ENCODE measurements at regions not wholly inside any gene's neighbourhood (a gene's known extent, or its start where the extent isn't known, plus 50 kb on each side); places are given as distances from the start of the nearest gene placed in this dataset.

DNA sequence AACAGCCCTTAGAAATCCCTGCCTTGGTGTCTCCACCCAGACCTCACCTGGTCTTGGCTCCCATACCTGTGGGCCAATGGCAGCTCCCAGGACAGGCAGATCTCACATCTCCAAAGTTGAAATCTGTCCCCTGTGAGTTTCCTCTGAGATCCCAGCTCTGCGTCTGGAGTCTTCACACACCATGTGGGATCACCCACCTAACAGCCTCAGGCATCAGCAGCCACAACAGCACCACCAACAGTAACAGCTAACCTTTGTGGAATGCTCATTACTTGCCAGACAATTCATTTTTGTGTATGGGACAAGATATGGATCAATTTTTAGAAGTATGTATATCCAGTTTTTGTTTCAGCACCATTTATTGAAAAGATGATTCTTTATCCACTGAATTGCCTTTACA lies 523.2 kb downstream of the MATN1 start:
- no peaks in the 10 kb centered on the region for H3K9me3 ChIP-seq (ENCODE audit: control insufficient read depth in 4 of 4, low read length in 3 of 4)
- no peak for TF ChIP-seq RAD21 (IDR thresholded peaks at IDR 0.05)
- no peak for TF ChIP-seq HNF4G (IDR thresholded peaks at IDR 0.05)
- TF ChIP-seq CTCF (IDR thresholded peaks at IDR 0.05; ENCODE audit: low read depth, low read length, missing input control), result no peak
- TF ChIP-seq JUND (IDR thresholded peaks at IDR 0.05), result no peak
- no peak for TF ChIP-seq YY1 (IDR thresholded peaks at IDR 0.05)
- TF ChIP-seq RXRA (IDR thresholded peaks at IDR 0.05), result no peak
- no peak for TF ChIP-seq SP1 (IDR thresholded peaks at IDR 0.05)
- no peak for TF ChIP-seq ATF3 (IDR thresholded peaks at IDR 0.05)
- no peak for TF ChIP-seq GABPA (IDR thresholded peaks at IDR 0.05 in 1 of 2, conservative IDR thresholded peaks at IDR 0.05 in 1 of 2)
- no peak for TF ChIP-seq FOXA1 (IDR thresholded peaks at IDR 0.05)
- TF ChIP-seq REST (IDR thresholded peaks at IDR 0.05), result no peak
- TF ChIP-seq, protein P1, sequence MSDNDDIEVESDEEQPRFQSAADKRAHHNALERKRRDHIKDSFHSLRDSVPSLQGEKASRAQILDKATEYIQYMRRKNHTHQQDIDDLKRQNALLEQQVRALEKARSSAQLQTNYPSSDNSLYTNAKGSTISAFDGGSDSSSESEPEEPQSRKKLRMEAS (IDR thresholded peaks at IDR 0.05), result no peak
- no peak for TF ChIP-seq TAF1 (conservative IDR thresholded peaks at IDR 0.05)
- TF ChIP-seq, protein P2, sequence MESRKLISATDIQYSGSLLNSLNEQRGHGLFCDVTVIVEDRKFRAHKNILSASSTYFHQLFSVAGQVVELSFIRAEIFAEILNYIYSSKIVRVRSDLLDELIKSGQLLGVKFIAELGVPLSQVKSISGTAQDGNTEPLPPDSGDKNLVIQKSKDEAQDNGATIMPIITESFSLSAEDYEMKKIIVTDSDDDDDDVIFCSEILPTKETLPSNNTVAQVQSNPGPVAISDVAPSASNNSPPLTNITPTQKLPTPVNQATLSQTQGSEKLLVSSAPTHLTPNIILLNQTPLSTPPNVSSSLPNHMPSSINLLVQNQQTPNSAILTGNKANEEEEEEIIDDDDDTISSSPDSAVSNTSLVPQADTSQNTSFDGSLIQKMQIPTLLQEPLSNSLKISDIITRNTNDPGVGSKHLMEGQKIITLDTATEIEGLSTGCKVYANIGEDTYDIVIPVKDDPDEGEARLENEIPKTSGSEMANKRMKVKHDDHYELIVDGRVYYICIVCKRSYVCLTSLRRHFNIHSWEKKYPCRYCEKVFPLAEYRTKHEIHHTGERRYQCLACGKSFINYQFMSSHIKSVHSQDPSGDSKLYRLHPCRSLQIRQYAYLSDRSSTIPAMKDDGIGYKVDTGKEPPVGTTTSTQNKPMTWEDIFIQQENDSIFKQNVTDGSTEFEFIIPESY (IDR thresholded peaks at IDR 0.05), result no peak
- no peak for TF ChIP-seq FOXA2 (IDR thresholded peaks at IDR 0.05)
- H3K4me1 ChIP-seq (ENCODE audit: control insufficient read depth in 4 of 4, insufficient read depth in 4 of 4, low read length in 3 of 4), result no peaks in the 10 kb centered on the region
- no peak overlapping the region for H3K9ac ChIP-seq (ENCODE audit: low read depth in 1 of 2, low read length in 2 of 2)
- H3K36me3 ChIP-seq (ENCODE audit: control insufficient read depth in 4 of 4, insufficient read depth in 3 of 4, low read depth in 1 of 4, low read length in 3 of 4), result no peaks in the 10 kb centered on the region
- no peak overlapping the region for H3K4me3 ChIP-seq (ENCODE audit: low read depth in 1 of 3, low read length in 3 of 3)
- no peak for DNase-seq (ENCODE audit: low spot score)
- peaks cover 0 to 3% (median 0%) of the 10 kb centered on the region in 4 donors for H3K27me3 ChIP-seq (ENCODE audit: control insufficient read depth in 4 of 4, insufficient read depth in 4 of 4, low read length in 3 of 4)
- no peak overlapping the region for H3K27ac ChIP-seq (ENCODE audit: low read depth in 1 of 2, low read length in 2 of 2)
- WGBS, result 89% methylated on average over 1 of the region's 1 CpG

GRCh38 chr1:30199563-30199962 lies 523.8 kb downstream of the MATN1 start:
- H3K27me3 ChIP-seq (ENCODE audit: control insufficient read depth in 4 of 4, insufficient read depth in 4 of 4, low read length in 3 of 4), result peaks cover 0 to 3% (median 0%) of the 10 kb centered on the region in 4 donors
- H3K9me3 ChIP-seq (ENCODE audit: control insufficient read depth in 4 of 4, low read length in 3 of 4), result no peaks in the 10 kb centered on the region
- H3K9ac ChIP-seq (ENCODE audit: low read depth in 1 of 2, low read length in 2 of 2), result no peak overlapping the region
- no peak for DNase-seq (ENCODE audit: low spot score)
- 63% methylated on average over 8 of the region's 8 CpGs for WGBS
- H3K36me3 ChIP-seq (ENCODE audit: control insufficient read depth in 4 of 4, insufficient read depth in 3 of 4, low read depth in 1 of 4, low read length in 3 of 4), result no peaks in the 10 kb centered on the region
- no peak overlapping the region for H3K27ac ChIP-seq (ENCODE audit: low read depth in 1 of 2, low read length in 2 of 2)
- H3K4me1 ChIP-seq (ENCODE audit: control insufficient read depth in 4 of 4, insufficient read depth in 4 of 4, low read length in 3 of 4), result no peaks in the 10 kb centered on the region
- no peak overlapping the region for H3K4me3 ChIP-seq (ENCODE audit: low read depth in 1 of 3, low read length in 3 of 3)
- TF ChIP-seq SP1 (IDR thresholded peaks at IDR 0.05), result no peak
- no peak for TF ChIP-seq EGR1 (IDR thresholded peaks at IDR 0.05; ENCODE audit: low read depth in 2 of 2)
- TF ChIP-seq HNF4G (IDR thresholded peaks at IDR 0.05), result no peak
- TF ChIP-seq RAD21 (IDR thresholded peaks at IDR 0.05), result no peak
